Right renal pelvis (tissue), 4 donors: ENCODE measurements at regions not wholly inside any gene's neighbourhood (a gene's known extent, or its start where the extent isn't known, plus 50 kb on each side); places are given as distances from the start of the nearest gene placed in this dataset.
"Not testable (repeated sequence)": the region's sequence is repeated elsewhere in the genome, so short reads cannot be mapped to it uniquely, and the experiment has no call there.

ENCODE experiments used
- DNase-seq, 4 donors: peaks; one replicate each; pipeline ENCODE4 v3.0.0-alpha.2; 2013; ENCODE audit warnings: low read depth in 4 of 4, low spot score in 3 of 4, missing footprints in 1 of 4

DNA sequence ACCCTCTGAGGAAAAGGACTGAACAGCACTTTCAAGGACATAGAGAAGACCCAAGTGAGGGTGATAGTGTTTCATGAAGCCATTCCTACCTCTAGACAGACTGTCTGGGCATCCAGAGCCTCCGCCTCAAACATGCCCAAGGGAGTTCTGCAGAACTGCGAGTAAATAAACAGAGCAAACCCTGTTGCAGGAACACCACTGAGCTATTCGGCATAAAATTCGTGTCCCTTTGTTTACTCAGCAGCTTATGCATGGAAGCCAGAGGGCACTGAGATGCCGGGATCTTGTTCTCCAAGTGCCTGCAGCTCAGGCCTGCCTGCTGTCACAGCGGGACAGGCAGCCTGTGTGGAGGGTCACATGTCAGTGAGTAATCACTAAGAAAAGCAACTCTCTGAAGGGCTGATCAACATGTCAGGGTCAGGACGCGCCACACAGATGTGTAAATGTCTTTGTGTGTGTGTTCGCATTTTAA is 164.9 kb upstream of the HEY2 start:
- DNase-seq: peak in 1 of 4 donors; percentile 26

DNA sequence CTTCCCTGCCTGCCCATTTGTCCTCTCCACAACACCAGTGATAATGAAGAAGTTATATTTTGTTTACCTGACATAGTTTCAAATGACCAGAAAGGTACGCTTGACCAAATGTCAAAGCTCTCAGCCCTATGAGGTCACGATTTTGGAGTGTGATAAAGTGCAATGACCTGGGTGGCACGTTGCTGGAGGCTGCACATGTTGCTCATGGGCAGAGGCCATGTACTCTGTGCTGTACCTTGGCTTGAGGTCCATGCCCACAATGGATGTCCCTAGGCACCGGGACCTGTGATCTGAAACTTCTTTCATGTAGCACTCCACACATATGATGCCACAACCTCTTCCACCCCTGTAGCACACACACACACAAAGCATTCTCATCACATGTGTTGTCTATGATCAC is 164.0 kb upstream of the HEY2 start:
- no peak for DNase-seq

DNA sequence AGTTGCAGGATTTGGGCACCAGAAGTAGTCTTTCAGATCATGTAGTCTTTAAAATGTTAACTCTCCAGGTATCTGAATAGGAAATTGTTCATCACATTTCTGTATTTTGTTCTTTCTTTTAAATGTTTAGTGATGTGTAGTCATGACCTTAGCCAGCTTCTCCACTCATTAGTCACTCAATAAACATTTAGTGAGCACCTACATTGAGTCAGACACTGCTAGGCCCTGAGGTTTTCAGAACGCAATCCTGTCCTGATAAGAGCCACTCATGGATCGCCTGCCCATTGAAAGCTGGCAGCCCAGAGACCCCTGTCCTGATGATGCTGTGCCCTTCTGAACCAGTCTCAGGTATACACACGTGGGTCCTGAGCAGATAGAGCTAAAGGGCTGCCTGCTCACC is 163.4 kb upstream of the HEY2 start:
- DNase-seq: no peak

DNA sequence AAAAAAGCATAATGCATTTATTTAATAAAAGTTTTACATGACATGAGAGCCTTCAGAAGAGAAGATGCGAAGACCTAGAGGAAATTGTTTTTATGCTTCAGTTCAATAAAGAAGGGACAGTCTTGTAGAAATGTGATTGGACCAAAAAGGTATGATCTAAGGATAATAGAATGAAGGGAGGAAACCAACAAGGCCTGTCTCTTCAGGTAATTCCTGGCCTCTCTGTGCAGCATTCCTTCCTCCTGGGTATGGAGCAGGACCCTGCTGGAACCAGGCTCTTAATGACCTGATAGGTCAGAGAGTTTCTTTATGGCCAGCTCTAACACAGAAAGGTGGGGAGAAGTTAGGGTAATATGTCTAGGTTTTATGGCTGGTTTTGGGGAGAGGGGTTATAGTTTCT is 162.8 kb upstream of the HEY2 start:
- DNase-seq: no peak

DNA sequence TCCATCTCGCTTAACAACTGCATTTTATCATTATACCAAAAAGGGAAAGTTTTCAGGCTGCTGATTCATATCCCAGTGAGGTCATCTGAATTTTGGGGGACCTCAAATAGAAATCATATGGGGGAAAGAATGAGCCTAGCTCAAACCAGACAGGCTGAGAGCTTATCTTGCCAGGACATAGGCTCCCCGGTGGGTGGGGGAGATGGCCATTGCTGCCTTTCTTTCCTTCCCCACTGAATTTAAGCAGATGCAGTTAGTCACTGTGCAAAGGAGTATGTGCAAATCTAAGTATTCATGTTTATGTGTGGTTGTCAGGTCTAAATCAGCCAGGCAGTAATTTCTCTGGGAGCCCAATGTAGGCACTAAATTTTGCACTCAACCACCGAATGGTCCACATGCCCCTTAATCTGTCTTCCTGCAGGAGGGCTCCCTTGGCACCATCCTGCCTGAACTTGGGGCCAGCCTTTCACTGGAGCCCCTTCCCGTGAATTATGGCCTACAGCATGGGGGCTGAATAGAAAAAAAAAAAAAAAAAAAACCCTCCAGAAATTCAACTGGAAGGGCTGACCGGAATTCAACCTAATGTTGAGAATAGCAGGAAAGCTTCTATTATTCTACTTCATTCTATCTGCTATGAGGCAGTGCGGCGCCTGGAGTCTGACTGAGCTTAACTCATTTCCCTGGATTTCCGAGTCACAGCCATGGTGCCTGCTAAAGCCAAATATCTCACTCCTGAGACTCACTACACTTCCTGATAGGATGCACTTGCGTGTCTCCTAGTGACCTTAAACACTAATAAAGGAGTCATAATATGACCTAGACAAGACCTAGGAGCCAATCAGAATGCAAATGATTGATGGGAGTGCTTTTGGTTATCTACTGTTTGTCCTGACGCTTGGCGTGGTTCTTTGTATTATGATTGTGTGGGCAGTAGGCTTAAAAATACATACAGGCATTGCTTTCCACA is 161.5 kb upstream of the HEY2 start:
- no peak for DNase-seq

DNA sequence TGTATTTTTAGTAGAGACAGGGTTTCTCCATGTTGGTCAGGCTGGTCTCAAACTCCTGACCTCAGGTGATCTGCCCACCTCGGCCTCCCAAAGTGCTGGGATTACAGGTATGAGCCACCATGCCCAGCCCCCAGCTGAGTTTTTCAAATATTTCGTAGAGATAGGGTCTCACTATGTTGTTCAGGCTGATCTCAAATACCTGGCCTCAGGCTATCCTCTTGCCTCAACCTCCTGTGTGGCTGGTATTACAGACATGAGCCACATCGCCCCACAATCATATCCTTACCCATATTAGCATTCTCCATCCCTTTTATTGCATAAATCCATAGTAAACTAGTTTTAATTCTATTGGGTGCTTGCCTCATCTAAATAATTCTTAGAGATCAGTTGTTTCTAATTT is 157.6 kb upstream of the HEY2 start:
- DNase-seq: not testable (repeated sequence)

DNA sequence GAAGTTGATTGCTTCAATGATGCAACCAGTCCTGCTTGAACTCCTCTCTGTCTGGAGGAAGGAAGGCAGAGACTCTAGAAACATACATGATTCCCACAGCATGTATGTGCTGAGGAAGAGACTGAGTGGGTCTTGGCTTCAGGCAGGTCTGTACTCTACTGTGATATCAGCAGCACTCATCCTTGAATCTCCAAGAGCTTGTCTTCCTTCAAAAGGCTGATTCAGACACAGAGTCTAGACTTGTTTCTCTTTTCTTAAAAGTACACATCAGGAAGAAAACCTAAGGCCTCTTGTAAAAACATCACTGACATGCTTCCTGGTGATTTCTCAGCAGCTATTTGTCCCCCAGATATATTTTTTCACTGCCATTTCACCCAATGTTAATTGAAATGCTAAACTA is 155.7 kb upstream of the HEY2 start:
- DNase-seq: no peak

DNA sequence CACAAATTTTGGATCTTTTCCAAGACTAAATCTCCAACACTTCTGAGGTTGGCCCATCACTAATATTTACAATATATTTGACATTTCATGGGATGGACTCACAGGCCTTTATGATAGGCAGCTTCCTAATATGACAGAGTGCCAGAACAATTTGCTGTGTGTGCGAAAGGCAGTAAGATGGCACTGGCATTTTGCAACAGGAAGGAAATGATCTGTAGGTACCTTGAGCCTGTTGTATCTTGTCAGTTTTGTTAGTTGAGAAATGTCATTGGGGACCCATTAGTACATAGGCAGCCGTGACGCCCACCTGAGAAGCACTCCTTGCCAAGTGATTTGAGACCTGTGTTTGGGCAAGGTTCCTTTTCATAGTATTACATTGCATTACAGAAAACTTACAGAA is 153.4 kb upstream of the HEY2 start:
- no peak for DNase-seq

DNA sequence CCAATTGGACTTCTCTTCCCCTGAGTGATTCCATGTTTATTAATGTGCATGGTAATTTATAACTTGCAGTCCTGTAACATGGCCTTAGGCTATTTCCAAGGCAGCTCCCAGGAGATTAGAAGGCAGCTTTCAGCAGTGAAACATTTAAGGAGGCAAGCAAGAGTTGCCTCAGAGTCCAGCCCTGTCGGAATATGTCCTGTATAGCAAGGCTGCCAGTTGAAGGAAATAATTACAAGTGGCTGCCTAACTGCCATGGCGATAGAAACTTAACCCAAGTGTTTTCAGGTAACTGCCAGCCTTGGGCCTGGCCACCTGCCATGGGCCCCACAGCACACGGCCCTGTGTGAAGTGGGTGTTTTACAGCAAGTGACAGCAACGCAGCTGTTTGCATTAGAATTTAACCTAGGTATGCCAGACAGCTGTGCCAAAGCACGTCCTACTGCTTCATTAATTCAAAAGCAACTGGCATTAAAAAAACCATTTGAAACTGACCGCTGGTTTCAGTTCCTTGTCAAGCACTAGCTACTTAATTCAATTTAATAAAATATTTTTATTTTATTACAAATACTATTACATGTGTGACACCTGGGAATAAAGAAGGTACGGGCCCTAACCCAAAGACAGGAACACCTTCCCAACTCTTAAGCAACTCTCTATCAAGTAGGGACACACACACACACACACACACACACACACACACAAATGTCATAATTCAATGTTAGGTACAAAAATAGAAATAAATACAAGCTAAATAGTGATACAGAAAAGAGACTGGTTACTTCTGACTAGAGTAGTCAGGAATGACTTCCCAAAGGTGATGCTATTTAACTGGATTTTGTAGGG is 151.8 kb upstream of the HEY2 start:
- DNase-seq: peak in 3 of 4 donors; percentile 26 to 44 (median 43)

DNA sequence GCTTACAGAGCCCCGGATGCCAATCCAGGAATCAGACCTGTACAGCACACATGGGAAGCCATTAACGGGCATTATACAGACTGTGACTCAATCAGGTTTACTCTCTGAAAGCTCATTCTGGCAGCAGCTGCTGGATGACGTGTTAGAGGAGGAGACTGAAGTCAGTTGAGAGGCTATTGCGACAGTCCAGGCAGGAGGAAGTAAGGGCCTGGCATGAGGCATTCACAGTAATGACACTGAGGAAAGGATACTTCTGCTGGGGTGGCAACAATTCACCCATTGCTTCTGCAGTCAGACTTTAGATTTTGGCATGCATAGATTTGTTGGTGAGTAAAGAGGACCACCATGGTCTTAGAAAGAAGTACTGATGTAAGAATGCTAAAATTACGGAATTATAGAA is 151.0 kb upstream of the HEY2 start:
- DNase-seq: no peak

DNA sequence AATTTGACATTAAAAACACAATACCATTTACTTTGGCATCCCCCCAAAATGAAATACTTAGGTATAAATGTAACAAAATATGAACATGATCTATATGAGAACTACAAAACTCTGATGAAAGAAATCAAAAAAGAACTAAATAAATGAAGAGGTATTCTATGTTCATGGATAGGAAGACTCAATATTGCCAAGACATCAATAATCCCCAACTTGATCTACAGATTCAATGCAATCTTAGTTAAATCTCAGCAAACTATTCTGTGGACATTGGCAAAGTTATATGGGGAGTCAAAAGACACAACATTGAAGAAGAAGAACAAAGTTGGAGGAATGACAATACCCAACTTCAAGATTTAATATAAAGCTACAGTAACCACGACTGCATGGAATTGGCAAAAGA is 145.2 kb upstream of the HEY2 start:
- no peak for DNase-seq

DNA sequence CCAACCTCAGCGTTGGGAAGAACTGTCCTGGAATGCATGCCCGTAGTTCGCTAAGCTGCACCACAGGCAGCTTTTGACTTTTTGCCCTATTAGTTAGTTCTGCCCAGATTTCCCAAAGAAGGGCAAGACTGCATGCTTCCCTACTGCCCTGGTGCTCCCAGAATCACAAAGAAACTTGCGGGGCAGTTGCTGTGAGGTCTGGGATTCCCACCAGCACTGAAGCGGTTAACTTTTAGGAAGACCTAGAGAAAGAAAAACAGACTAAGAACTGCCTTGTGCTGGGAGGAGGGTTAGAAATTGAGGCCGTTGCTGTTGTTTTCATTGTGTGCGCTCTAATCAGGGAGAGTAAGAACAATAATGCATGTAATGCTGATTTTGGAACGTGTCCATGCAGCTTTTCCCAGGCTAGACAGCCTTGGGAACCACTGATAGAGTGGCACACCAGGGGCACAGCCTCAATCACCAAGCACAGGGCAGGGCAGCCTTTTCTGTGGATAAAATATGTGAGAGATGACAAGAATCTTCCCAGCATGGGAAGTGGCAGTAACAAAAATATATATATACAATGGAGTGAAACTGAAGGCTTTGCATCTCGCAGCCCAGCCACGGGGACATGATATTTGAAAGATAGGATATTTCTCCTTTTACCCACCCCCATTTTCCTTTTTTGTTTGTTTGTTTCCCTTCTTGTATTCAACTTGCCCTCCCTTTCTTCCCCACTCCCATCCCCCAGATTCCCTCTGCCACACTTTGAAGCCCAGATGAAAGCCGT is 137.7 kb upstream of the HEY2 start:
- DNase-seq: peak; percentile 34 to 68 (median 52)

DNA sequence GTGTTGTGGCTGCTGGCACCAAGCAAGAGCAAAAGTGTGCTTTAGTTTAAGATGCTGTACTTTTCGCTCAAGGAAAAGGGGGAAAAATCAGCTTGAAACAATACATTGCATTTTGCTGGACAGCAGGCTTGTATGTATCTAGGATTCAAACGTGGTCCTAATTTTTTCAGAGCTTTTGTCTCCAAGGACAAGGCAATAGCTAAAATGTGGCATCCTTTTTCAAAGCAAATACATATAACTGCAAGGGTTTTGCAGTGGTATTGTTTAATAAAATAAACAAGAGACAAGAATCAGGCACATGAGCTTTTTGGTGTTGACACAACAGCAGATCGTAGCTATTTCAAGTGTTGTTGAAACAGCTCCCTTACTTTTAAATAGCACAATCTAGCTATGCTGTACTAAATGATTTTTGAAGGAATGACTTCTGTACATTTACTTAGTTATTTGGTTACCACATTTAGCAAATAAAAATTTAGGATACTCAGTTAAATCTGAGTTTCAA is 137.0 kb upstream of the HEY2 start:
- no peak for DNase-seq

DNA sequence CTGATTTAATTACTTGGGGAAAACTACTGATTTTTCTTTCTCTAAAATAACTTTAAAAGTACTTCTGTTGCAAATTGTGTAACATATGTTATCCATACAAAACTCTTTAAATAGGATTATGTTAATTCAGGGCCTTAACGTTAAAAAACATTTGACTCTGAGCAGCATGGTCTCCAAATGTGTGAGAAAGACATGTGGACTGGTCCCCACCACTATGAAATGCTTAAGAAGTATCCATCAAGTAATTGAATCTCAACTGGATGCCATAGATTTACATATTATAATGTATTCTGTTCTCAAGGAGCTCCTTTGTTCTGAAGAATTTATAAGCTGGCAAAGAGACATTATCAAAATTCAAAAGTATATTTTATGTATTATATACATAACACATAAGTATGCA is 130.8 kb upstream of the HEY2 start:
- DNase-seq: no peak

DNA sequence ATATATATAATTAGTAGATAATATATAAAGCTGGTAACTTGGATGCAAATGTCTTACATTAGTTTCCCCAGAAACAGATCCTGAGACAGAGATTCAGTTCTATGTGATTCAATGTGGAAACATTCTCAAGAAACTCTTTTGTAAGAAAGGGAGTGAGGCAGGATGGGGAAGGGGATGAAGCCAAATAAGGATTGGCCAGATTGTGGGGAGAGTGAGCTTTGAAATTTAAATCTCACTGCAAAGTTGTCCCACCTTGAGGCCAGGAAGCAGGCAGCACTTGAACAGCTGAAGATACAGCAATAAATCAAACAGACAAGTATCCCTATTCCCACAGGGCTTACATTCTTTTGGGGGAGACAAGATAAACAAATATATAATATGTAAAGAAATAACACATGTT is 126.3 kb upstream of the HEY2 start:
- no peak for DNase-seq

DNA sequence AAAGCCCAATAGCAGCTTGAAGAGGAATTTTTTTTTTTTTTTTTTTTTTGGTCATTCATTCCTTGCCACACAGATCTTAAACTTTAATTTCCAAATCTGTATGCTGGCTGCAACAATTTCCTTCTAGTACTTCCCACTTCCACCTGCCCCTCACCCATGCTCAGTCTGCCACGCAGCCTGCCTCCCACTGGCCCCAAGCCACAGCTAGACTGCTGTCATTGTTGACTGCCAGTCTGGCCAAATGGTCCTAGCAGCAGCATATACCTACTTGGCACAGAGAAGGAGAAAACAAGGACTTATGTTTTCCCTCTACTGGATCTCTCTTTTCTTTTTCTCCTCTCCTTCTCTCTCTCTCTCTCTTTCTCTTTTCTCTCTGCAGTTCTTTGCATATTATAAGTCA is 118.3 kb upstream of the HEY2 start:
- DNase-seq: no peak

DNA sequence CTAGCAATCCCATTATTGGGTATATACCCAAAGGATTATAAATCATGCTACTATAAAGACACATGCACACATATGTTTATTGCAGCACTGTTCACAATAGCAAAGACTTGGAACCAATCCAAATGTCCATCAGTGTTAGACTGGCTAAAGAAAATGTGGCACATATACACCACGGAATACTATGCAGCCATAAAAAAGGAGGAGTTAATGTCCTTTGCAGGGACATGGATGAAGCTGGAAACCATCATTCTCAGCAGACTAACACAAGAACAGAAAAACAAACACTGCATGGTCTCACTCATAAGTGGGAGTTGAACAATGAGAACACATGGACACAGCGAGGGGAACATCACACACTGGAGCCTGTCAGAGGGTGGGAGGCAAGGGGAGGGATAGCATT is 113.4 kb upstream of the HEY2 start:
- not testable (repeated sequence) for DNase-seq

DNA sequence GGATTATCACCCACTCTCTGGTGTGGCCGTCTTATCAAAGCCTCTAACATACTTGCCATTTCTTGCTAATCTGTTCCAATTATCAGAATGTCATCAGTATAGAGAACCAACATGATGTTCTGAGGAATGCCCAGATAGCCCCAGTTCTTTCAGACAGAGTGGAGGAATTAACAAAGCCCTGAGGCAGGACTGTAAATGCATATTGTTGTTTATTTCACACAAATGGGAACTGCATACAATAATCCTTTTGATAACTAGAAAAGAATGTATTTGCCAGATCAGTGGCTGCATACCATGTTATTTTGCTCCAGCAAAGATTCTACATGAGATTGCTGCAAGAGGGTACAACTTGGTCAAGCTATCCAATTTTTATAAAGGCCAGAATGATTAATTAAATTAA is 112.8 kb upstream of the HEY2 start:
- DNase-seq: no peak

DNA sequence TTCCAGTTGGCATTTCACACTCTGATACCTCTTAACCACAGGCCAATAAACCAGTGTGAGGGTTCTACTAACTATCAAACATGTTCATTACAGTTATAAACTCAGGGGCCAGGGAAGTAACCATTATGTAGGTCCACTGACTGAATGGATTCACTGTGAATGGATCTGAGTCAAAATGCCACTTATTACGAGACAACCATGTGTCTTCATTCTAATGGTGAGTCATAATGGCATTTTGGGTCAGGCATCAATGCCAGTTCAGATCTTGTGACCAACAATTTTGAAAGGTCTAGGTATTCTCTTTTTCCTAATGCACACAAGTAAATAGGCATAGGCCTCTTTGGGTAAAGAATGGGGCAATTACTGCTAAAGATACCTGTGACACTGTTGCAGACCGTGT is 112.2 kb upstream of the HEY2 start:
- DNase-seq: no peak

DNA sequence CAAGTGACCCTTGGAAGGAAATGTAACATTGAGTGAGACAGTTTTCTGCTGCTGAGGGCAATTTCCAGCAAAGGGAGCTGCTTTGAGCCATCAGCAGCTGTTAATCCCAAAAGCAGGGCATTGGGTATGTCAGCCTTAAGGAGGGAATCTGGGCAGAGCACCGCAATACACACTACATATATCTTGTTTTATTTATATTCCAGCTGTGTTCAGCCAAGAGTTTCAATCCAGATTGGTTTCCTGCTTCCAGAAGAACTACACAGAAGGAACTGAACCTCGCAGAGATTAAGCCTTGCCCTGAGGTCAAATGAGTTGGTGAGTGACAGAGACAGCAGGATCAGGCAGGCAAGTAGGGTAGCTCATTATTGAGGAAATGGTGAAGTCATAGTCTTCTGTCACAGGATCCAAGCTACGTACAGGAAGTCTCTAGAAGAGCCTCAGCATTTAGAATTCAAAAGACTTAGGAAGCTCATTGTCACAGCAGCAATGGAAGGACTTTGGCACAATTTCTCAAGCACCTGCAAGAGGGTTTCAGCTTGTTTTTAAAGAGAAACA is 109.9 kb upstream of the HEY2 start:
- DNase-seq: peak in 1 of 4 donors; percentile 5
